Activated naive CD8-positive, alpha-beta T cell treated with anti-CD3 and anti-CD28 coated beads, Interleukin-2, amount 50 U/mL, for 16 hours (primary cell): ENCODE measurements at regions not wholly inside any gene's neighbourhood (a gene's known extent, or its start where the extent isn't known, plus 50 kb on each side); places are given as distances from the start of the nearest gene placed in this dataset.

Source experiments
- DNase-seq: peaks from one replicate; pipeline ENCODE4 v3.0.0-alpha.2; 2020; ENCODE audit warnings: low read depth, low spot score

GRCh38 chr5:71945436-71945835, 161.8 kb upstream of the MAP1B start:
- DNase-seq: no peak

GRCh38 chr5:71946343-71947030, 160.8 kb upstream of the MAP1B start:
- DNase-seq: no peak

- no peak for DNase-seq
Observed at GRCh38 chr5:71948206-71948605, 159.1 kb upstream of the MAP1B start.

- no peak for DNase-seq
Observed at GRCh38 chr5:71949772-71950171, 157.5 kb upstream of the MAP1B start.

GRCh38 chr5:71953866-71954265, 153.4 kb upstream of the MAP1B start:
- DNase-seq: no peak

- no peak for DNase-seq
Observed at GRCh38 chr5:71954329-71954728, 152.9 kb upstream of the MAP1B start.

- no peak for DNase-seq
Observed at GRCh38 chr5:71955723-71956122, 151.6 kb upstream of the MAP1B start.

- no peak for DNase-seq
Observed at GRCh38 chr5:71957292-71957898, 149.9 kb upstream of the MAP1B start.

GRCh38 chr5:71960195-71960594, 147.1 kb upstream of the MAP1B start:
- no peak for DNase-seq

- DNase-seq: no peak
Observed at GRCh38 chr5:71961786-71962185, 145.5 kb upstream of the MAP1B start.

- DNase-seq: no peak
Observed at GRCh38 chr5:71969460-71969859, 137.8 kb upstream of the MAP1B start.

- DNase-seq: no peak
Observed at GRCh38 chr5:71971862-71972261, 135.4 kb upstream of the MAP1B start.

- no peak for DNase-seq
Observed at GRCh38 chr5:71972777-71973473, 134.3 kb upstream of the MAP1B start.

GRCh38 chr5:71973563-71973962, 133.7 kb upstream of the MAP1B start:
- DNase-seq: no peak

- no peak for DNase-seq
Observed at GRCh38 chr5:71974165-71974564, 133.1 kb upstream of the MAP1B start.

GRCh38 chr5:71974622-71975021, 132.7 kb upstream of the MAP1B start:
- DNase-seq: no peak

GRCh38 chr5:71976449-71976848, 130.8 kb upstream of the MAP1B start:
- DNase-seq: no peak

- DNase-seq: no peak
Observed at GRCh38 chr5:71977311-71977710, 130.0 kb upstream of the MAP1B start.

GRCh38 chr5:71978216-71978615, 129.1 kb upstream of the MAP1B start:
- DNase-seq: no peak

- no peak for DNase-seq
Observed at GRCh38 chr5:71982717-71983395, 124.4 kb upstream of the MAP1B start.

- no peak for DNase-seq
Observed at GRCh38 chr5:71986101-71986500, 121.2 kb upstream of the MAP1B start.

- no peak for DNase-seq
Observed at GRCh38 chr5:71988808-71989207, 118.5 kb upstream of the MAP1B start.
